ENCODE measurements at regions not wholly inside any gene's neighbourhood (a gene's known extent, or its start where the extent isn't known, plus 50 kb on each side); places are given as distances from the start of the nearest gene placed in this dataset.

GRCh38 chr10:42883993-42884983 is 101.7 kb downstream of the BMS1 start (continued):
- no peak for TF ChIP-seq E4F1 (IDR thresholded peaks at IDR 0.05; ENCODE audit: borderline replicate concordance, partially characterized antibody)
- no peak for TF ChIP-seq CHD2 (IDR thresholded peaks at IDR 0.05; ENCODE audit: borderline replicate concordance, low read depth, low read length)
- no peak for TF ChIP-seq POLR2A (IDR thresholded peaks at IDR 0.05; ENCODE audit: low read depth, low read length)
- TF ChIP-seq CBX5 (IDR thresholded peaks at IDR 0.05; ENCODE audit: low read depth): no peak
- TF ChIP-seq FOS (IDR thresholded peaks at IDR 0.05; ENCODE audit: borderline replicate concordance, extremely low read depth, insufficient read length): no peak
- no peak for TF ChIP-seq CBX3 (IDR thresholded peaks at IDR 0.05; ENCODE audit: borderline replicate concordance, low read depth)
- TF ChIP-seq POLR2AphosphoS5 (IDR thresholded peaks at IDR 0.05; ENCODE audit: low read length): no peak

- SMC1A ChIA-PET (ENCODE audit: uncharacterized antibody, unreplicated experiment): no interaction called here
- Histone ChIP-seq H3K9ac (ENCODE audit: control insufficient read depth, insufficient read depth, low read length) (no peak overlapping the region), H4K20me1 (ENCODE audit: control insufficient read depth, insufficient read depth) (no peaks in the 10 kb centered on the region), H3K27ac (ENCODE audit: control insufficient read depth, insufficient read depth) (no peak overlapping the region), H3K36me3 (ENCODE audit: control insufficient read depth in 2 of 2, insufficient read depth in 2 of 2, low read length in 1 of 2) (no peaks in the 10 kb centered on the region), H2AFZ (ENCODE audit: control insufficient read depth, low read depth, low read length) (no peak overlapping the region), H3K27me3 (replicated peaks in 1 of 2; ENCODE audit: control insufficient read depth in 2 of 2, insufficient read depth in 2 of 2, low read length in 1 of 2) (no peaks in the 10 kb centered on the region), H3K4me2 (ENCODE audit: control insufficient read depth, insufficient read depth) (no peak overlapping the region), H3K9me3 (replicated peaks; ENCODE audit: control insufficient read depth, insufficient read depth, low read length) (no peaks in the 10 kb centered on the region; the same call in 2 of the 3 replicates), H3K4me3 (no peak overlapping the region), H3K4me1 (ENCODE audit: control insufficient read depth, insufficient read depth, low read length) (no peaks in the 10 kb centered on the region), H3K79me2 (ENCODE audit: control insufficient read depth, insufficient read depth, low read length) (no peaks in the 10 kb centered on the region)
- WGBS (ENCODE audit: insufficient coverage, insufficient replicate concordance, low lambda C conversion rate, missing lambda C conversion rate): 8% methylated on average over 8 of the region's 8 CpGs
- no TSS peak for BruUV-seq (replicated peaks)
- intact Hi-C loops (cut with micrococcal nuclease; ENCODE audit: unreplicated experiment) (no loop called here), in situ Hi-C loops (cut with MboI) (no loop called here)
- ATAC-seq (no peak), FAIRE-seq (no peak), DNase-seq (ENCODE audit: low read depth, low spot score) (no peak)
- CTCF ChIA-PET: no interaction called here
- POLR2A ChIA-PET: no interaction called here
- RAD21 ChIA-PET (ENCODE audit: unreplicated experiment): no interaction called here
- no peak for TF ChIP-seq RCOR1 (conservative IDR thresholded peaks at IDR 0.05; ENCODE audit: low read depth, low read length)
- no peak for TF ChIP-seq ZNF687 (IDR thresholded peaks at IDR 0.05)
- TF ChIP-seq TCF7 (IDR thresholded peaks at IDR 0.05; ENCODE audit: borderline replicate concordance): no peak
- TF ChIP-seq MXI1 (IDR thresholded peaks at IDR 0.05; ENCODE audit: low read depth, low read length): no peak
- TF ChIP-seq MEF2B (IDR thresholded peaks at IDR 0.05; ENCODE audit: partially characterized antibody, poor library complexity, severe bottlenecking): no peak
- TF ChIP-seq EZH2 (IDR thresholded peaks at IDR 0.05; ENCODE audit: borderline replicate concordance, control insufficient read depth, low read depth, low read length): no peak
- TF ChIP-seq POLR2AphosphoS2 (IDR thresholded peaks at IDR 0.05; ENCODE audit: low read depth, low read length): no peak
- TF ChIP-seq EGR1 (IDR thresholded peaks at IDR 0.05; ENCODE audit: borderline replicate concordance in 1 of 2, low read depth in 2 of 2, low read length in 2 of 2): no peak
Measured at GRCh38 chr10:42885491-42886270, 103.1 kb downstream of the BMS1 start.

Measured in GM12878 (cell line).